GF-D8 (cell line): ENCODE measurements at regions not wholly inside any gene's neighbourhood (a gene's known extent, or its start where the extent isn't known, plus 50 kb on each side); places are given as distances from the start of the nearest gene placed in this dataset.
A peak's percentile ranks its signal among the peaks of the same experiment; 100 is the strongest.
"Not testable (repeated sequence)": the region's sequence is repeated elsewhere in the genome, so short reads cannot be mapped to it uniquely, and the experiment has no call there.

Experiments used
- DNase-seq: peaks from one replicate; lab custom pipeline; 2025; lab: John Stamatoyannopoulos, UW

- DNase-seq = no peak
Measured at GRCh38 chr6:81901551-81901966, 149.1 kb upstream of the TENT5A start.

DNA sequence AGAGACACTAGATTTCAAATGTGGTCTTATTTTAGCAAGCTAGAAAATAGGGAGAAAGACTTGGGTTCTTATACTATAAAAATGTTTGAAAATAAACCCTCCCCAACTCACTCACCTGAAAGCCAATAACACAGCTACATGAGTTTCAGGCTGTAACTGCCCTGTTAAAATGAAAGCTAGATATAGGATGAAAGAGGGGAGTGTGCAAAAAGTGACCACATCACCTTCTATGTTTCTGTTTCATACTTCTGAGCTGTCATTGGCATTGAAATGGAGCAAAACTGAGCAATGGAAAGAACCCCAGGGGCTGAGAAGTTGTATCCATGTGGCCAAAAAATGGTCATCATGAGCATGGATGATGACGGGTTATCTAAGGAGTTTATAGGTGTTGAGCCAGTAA lies 148.1 kb upstream of the TENT5A start:
- no peak for DNase-seq

DNA sequence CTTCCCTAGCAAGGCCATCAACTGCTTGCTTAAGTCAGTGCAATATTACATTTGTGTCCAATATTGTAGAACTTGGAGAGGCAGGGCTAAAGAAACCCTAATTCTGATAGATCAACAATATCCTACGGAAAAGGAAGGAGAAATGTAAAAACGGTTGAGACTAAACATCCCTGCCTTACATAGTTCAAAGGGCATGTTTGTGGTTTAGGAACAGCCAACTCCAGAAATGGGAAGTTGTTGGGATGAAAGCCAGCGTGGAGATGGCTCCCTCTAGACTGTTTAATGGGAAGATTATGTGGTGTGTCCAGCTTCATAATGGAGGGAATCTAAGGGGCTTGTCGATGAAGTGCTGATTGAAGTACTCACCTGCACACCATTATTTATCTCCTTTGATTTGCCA lies 145.3 kb upstream of the TENT5A start:
- no peak for DNase-seq

DNA sequence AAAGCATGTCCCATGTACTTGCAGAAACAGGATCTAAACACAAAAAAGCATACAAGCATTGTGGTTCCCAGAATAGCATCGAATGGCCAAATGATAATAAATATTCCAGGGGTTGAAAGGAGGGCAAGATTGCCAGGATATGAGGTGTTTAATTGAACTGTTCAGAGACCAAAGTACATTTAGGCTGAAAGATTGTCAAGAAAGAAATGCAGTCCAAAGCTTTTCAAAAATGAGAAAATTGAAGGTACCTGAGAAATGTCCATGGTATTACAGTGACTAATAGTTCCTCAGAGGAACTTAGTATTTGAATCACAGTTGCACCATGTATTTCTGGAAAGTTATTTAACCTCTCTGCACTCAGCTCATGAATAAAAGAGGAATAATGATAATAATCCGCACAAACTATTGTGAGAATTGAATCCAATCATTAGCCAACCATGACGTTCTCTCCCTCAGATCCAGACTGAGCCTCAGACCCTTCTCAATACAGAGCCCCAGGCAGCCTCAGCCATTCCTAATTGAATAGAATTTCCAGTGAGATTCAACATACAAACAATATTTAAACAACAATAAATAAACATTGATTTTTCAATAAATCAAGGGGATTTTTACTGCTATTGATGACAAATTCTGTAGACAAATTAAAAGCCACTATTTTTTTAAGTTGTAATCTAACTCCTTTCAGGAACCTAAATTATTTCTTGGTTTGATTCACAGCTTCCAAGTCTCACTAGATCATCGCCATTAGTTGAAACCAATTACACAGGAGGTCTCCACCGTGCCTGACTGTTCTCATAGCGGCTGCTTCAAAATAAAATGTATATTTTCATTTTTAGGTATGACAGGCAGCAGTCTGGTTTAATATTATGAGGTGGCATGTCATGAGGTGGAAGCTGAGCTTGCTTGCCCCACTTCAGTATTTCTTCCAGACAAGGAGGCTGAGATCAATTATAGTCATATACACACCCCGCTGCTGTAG lies 144.3 kb upstream of the TENT5A start:
- DNase-seq = no peak

DNA sequence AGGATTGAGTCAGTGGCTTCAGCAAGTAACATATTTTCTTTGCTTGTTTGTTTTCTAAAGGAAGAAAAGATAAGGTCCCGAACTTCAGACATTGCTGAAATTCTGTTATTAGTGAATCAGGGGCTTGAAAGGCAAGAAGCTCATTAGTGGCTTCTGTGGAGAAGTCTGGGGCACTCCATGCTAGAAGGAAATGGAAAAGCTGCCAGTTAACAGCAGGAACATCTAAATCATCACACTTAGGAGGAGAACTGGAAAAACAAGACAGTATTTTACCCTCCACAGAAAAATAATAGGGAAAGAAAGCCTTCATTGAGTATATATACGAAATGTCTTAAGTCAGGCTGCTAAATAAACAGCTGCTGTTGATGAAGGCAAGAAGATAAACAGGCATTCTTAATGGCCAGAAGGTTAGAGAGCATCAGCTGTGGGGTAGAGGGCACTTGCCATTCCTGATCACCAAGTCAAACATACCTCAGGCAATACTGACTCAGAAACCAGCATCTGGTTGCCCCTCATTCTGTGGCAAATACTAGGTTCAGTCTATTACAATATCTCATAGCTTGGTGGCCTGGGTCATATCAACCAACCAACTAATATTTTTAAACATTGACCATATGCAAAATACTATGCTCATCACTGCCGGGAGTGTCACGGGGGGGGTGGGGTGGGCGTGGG lies 143.2 kb upstream of the TENT5A start:
- DNase-seq = no peak

DNA sequence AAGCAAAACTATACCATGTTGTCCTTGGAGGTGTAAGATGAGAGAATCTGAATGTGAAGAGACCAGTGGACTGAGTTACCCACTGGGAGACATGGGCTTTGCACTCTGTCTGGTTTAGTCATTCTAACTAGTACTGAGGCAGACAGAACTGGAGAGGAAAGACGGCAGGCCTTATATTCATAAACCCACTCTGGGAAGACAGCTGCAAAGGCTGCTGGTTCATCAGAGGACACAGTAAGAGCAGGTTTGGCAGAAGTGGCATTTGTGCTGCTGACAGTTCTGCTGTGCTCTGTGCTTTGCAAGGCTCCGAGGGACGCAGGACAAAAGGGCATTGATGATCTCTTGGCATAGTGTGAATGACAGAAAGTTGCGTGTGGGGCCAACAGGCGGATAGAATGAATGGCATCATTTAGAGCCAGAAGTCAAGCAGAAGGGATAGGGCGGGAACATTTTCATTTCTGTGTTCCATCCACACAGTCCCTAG lies 142.3 kb upstream of the TENT5A start:
- no peak for DNase-seq

- DNase-seq = no peak
Measured at GRCh38 chr6:81894306-81894705, 141.8 kb upstream of the TENT5A start.

- DNase-seq = no peak
Measured at GRCh38 chr6:81892891-81893290, 140.4 kb upstream of the TENT5A start.

GRCh38 chr6:81891874-81892273 lies 139.4 kb upstream of the TENT5A start:
- no peak for DNase-seq

DNA sequence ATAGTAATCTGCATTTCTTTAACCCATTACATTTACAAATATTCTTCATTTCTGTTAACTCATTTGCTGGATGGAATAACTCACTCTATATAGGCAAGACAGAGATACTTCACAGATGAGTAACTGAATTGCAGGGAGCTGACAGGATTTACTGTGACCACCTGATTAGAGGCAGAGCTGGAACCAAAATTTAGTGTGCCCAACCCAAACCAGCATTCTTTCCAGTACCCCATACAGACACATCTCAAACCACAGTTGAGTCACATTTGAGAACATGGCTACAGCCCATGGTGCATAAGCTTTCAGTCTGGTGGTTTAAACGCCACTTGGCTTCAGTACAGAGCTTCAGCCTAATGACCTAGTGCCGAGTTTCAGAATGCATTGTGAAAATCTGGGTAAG lies 138.4 kb upstream of the TENT5A start:
- DNase-seq = no peak

- DNase-seq = no peak
Measured at GRCh38 chr6:81889377-81890053, 137.0 kb upstream of the TENT5A start.

DNA sequence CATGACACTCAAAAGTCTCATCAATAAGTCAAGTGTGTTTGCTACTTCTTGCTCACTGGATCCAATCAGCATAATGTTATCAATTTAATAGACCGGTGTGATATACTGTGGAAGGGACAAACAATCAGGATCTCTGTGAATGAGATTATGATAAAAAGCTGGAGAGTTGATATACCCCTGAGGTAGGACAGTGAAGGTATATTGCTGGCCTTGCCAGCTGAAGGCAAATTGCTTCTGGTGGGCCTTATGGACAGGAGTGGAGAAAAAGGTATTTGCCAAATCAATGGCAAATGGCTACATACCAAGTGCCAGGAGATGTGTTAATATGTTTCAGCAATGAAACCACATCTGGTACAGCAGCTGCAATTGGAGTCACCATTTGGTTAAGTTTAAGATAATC lies 134.4 kb upstream of the TENT5A start:
- DNase-seq = not testable (repeated sequence)

GRCh38 chr6:81886157-81886556 lies 133.7 kb upstream of the TENT5A start:
- no peak for DNase-seq

DNA sequence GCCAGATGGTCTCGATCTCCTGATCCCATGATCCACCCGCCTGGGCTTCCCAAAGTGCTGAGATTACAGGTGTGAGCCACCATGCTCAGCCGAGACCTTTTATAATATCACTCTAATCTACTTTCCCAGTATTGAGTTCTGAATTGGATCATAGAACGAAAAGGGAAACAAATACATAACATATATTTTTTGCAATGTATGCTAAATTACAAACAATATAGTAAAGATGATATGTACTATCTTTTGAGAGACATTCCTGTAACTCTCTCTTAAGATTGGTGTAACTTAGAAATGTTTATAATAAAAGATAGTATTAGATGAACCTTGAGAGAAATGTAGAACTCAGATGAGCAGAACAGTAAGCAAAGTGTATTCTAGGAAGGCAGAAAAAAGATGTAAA lies 129.2 kb upstream of the TENT5A start:
- DNase-seq = no peak

DNA sequence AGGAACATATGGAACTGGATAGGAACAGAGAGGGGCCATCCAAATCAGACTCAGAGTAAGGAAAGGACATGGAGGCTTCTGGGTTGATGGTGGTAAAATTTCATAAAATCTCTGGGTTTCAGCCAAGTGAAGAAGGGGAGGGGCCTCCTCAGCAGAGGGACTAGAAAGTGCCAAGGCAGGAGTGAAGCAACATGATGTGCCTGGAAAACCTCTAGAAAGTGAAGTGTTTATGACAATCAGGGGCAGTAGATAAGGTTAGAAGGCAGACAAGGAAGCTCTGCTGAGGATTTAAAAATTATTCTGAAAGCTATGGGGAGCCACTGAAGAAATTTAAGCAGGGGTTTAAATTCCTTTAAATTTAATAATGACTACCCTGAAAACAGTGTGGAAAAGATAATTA lies 126.0 kb upstream of the TENT5A start:
- DNase-seq = peak; percentile 5

DNA sequence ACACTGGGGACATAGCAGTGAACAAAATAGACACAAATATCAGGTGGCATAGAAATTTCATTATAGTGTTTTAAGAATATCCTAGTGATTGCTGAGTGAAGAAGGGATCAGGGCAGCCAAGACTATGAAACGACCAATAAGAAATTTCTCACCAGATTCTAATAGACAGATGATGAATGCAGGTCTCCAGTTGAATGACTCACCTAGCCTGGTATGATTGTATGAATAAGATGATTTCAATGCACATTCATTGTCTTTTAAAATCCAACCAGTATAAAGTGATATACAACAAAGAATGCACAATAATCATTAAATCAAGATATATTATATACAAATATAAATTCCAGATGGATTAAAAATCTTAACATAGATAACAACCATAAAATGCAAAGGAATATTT lies 124.5 kb upstream of the TENT5A start:
- no peak for DNase-seq

- no peak for DNase-seq
Measured at GRCh38 chr6:81875782-81876293, 123.4 kb upstream of the TENT5A start.

DNA sequence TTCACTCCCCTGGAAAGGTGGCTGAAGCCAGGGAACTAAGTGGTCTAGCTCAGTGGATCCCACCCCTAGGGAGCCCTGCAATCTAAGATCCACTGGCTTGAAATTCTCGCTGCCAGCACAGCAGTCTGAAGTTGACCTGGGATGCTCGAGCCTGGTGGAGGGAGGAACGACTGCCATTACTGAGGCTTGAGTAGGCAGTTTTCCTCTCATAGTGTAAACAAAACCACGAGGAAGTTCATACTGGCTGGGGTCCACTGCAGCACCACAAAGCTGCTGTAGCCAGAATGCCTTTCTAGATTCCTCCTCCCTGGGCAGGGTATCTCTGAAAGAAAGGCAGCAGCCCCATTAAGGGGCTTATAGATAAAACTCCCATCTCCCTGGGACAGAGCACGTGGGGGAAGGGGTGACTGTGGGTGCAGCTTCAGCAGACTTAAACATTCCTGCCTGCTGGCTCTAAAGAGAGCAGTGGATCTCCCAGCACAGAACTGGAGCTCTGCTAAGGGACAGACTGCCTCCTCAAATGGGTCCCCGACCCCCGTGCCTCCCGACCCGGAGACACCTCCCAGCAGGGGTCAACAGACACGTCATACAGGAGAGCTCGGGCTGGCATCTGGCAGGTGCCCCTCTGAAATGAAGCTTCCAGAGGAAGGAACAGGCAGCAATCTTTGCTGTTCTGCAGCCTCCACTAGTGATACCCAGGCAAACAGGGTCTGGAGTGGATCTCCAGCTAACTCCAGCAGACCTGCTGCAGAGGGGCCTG lies 117.4 kb upstream of the TENT5A start:
- DNase-seq = not testable (repeated sequence)

DNA sequence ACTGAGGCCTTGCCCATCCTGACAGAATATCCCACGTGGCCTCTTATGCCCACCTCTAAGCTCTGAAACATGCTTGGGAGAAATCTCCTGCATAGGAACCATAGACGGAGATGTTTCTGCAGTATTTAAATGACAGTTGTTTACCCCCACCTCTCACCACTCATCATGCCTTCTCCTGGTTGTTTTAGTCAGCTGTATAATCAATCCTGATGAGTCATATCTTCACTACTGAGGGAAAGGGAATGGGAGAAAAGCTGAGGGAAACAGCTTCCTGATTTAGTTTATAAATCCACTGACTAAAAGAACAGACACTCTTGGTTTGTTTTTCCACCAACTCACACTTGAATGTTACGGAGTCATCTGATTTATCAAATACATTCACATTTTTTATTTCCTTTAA lies 113.2 kb upstream of the TENT5A start:
- no peak for DNase-seq

DNA sequence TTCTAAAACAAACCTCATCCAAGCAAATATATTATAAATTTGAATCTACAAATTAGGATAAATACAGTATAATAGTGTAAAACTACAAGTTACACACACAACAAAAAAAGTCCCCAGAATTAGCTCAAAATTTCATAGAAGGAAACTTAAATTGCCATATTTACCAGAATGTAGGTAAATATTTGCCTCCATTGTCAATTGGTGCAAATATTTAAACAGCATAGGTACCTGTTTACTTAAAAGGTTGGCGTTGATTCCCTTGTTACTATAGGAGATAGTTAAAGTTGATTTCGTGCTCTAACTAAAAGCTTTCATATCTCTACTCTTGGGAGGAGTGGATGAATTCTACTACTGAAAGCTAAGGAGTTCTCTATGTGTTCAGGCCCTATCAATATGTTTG lies 111.6 kb upstream of the TENT5A start:
- no peak for DNase-seq

DNA sequence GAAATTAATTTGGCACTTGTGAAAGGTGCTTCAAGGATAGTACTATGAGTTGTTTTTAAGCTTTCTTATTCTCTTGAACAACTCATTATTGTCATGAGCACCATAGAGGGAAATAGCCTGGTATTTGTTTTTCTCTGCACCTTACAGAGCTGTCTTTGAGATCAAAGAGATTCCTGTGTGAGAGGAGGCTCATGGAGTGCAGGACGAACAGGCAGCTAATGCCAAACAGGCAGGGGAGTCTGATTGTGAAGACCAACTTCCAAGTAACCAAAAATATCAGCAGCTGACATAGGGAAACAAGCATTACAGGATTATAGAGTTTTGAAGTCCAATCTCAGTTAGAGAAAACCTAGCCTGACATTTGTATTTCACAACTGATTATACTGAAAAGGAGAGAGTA lies 110.6 kb upstream of the TENT5A start:
- no peak for DNase-seq

GRCh38 chr6:81861281-81861680 lies 108.8 kb upstream of the TENT5A start:
- no peak for DNase-seq
